ENCODE measurements at regions not wholly inside any gene's neighbourhood (a gene's known extent, or its start where the extent isn't known, plus 50 kb on each side); places are given as distances from the start of the nearest gene placed in this dataset.

DNA sequence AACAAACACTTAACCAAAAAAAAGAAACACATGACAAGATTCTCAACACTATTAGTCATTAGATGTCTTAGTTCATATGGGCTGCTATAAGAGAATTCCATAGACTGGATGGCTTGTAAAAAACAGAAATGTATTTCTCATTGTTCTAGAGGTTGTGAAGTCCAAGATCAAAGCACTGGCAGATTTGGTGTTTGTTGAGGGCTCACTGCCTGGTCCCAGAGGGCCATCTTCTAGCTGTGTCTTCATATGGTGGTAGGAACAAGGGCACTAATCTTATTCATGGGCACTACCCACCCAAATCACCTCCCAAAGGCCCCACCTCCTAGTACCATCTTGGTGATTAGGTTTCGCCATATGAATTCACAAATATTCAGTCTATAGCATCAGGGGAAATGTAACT is 162.5 kb upstream of the SDK2 start:
- TF ChIP-seq POLR2AphosphoS5 (IDR thresholded peaks at IDR 0.05): no peak
- DNase-seq: no peak
- H3K4me3 ChIP-seq: no peak overlapping the region
- 100% methylated on average over 1 of the region's 1 CpG; no CpG with 5 or more reads in 1 of the 2 donors for WGBS, 2 donors (ENCODE audit: low coverage in 1 of 2)
- peaks cover 5% of the 10 kb centered on the region for H3K27me3 ChIP-seq
- H3K9me3 ChIP-seq: no peaks in the 10 kb centered on the region
- in situ Hi-C loops (cut with MboI; ENCODE audit: low pct_ligation_motif_present in 1 of 4, low pct_unique_long_range_greater_than_20kb in 1 of 4, low sequenced_read_pairs in 3 of 4) (no loop called here), intact Hi-C loops (cut with DNase I; ENCODE audit: low total_unique reads) (no loop called here)
- no peaks in the 10 kb centered on the region for H3K36me3 ChIP-seq
- H3K27ac ChIP-seq: no peak overlapping the region
- H3K4me1 ChIP-seq: no peaks in the 10 kb centered on the region

DNA sequence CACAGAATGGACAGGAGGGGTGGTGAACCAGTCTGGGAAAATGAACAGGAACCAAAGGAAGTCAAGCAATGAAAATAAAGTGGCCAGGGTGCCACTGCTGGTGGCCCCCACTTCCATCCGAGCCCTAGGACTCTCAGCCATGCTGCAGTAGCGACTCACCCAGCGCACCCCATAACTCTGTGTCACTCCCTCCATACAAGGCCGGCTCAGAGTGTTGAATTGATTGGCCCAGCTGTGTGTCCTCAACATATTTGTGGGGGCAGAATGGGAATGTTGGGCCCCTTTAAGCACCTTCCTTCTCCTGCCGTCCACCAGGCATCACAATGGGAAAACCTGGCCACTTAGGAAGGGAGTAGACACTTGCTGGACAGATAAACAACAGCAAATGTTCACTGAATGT is 169.0 kb upstream of the SDK2 start:
- H3K27me3 ChIP-seq: no peaks in the 10 kb centered on the region
- H3K4me3 ChIP-seq: no peak overlapping the region
- DNase-seq: no peak
- H3K36me3 ChIP-seq: no peaks in the 10 kb centered on the region
- no peak for TF ChIP-seq POLR2A (IDR thresholded peaks at IDR 0.05)
- TF ChIP-seq, protein P1, sequence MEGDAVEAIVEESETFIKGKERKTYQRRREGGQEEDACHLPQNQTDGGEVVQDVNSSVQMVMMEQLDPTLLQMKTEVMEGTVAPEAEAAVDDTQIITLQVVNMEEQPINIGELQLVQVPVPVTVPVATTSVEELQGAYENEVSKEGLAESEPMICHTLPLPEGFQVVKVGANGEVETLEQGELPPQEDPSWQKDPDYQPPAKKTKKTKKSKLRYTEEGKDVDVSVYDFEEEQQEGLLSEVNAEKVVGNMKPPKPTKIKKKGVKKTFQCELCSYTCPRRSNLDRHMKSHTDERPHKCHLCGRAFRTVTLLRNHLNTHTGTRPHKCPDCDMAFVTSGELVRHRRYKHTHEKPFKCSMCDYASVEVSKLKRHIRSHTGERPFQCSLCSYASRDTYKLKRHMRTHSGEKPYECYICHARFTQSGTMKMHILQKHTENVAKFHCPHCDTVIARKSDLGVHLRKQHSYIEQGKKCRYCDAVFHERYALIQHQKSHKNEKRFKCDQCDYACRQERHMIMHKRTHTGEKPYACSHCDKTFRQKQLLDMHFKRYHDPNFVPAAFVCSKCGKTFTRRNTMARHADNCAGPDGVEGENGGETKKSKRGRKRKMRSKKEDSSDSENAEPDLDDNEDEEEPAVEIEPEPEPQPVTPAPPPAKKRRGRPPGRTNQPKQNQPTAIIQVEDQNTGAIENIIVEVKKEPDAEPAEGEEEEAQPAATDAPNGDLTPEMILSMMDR (IDR thresholded peaks at IDR 0.05): no peak
- TF ChIP-seq EP300 (IDR thresholded peaks at IDR 0.05; ENCODE audit: low read depth): no peak
- TF ChIP-seq POLR2AphosphoS5 (IDR thresholded peaks at IDR 0.05): no peak
- H3K9me3 ChIP-seq: no peaks in the 10 kb centered on the region
- H3K4me1 ChIP-seq: no peaks in the 10 kb centered on the region
- WGBS, 2 donors (ENCODE audit: low coverage in 1 of 2): 40 to 86% methylated on average over 1 to 5 of the region's 5 CpGs
- in situ Hi-C loops (cut with MboI; ENCODE audit: low pct_ligation_motif_present in 1 of 4, low pct_unique_long_range_greater_than_20kb in 1 of 4, low sequenced_read_pairs in 3 of 4) (no loop called here), intact Hi-C loops (cut with DNase I; ENCODE audit: low total_unique reads) (no loop called here)
- H3K27ac ChIP-seq: no peak overlapping the region

DNA sequence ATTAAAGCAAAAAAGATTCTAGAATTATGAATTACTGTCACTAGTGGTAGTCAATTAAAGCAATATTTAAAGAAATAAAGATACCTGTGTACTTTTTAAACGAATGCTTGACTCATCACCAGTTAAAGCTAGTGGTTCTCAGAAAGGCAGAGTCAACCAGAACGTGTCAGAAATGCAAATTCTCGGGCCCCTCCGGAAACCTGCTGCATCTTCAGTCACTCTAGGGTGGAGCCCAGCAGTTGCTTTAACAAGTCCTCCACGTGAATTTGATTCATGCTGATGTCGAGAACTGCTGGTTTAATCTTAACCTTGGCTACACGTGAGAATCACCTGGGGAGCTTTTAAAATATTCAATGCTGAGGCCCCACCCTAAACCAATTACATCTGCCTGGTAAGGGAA is 169.8 kb upstream of the SDK2 start:
- H3K36me3 ChIP-seq: no peaks in the 10 kb centered on the region
- in situ Hi-C loops (cut with MboI; ENCODE audit: low pct_ligation_motif_present in 1 of 4, low pct_unique_long_range_greater_than_20kb in 1 of 4, low sequenced_read_pairs in 3 of 4): no loop called here
- no peak overlapping the region for H3K4me3 ChIP-seq
- 45% methylated on average over 7 of the region's 7 CpGs; no CpG with 5 or more reads in 1 of the 2 donors for WGBS, 2 donors (ENCODE audit: low coverage in 1 of 2)
- H3K9me3 ChIP-seq: no peaks in the 10 kb centered on the region
- H3K27ac ChIP-seq: no peak overlapping the region
- intact Hi-C loops (cut with DNase I; ENCODE audit: low total_unique reads): no loop called here
- TF ChIP-seq EP300 (IDR thresholded peaks at IDR 0.05; ENCODE audit: low read depth) (no peak), POLR2AphosphoS5 (IDR thresholded peaks at IDR 0.05) (no peak), POLR2A (IDR thresholded peaks at IDR 0.05) (no peak)
- TF ChIP-seq, protein P1 (IDR thresholded peaks at IDR 0.05): no peak
- no peak for DNase-seq
- no peaks in the 10 kb centered on the region for H3K4me1 ChIP-seq
- no peaks in the 10 kb centered on the region for H3K27me3 ChIP-seq

DNA sequence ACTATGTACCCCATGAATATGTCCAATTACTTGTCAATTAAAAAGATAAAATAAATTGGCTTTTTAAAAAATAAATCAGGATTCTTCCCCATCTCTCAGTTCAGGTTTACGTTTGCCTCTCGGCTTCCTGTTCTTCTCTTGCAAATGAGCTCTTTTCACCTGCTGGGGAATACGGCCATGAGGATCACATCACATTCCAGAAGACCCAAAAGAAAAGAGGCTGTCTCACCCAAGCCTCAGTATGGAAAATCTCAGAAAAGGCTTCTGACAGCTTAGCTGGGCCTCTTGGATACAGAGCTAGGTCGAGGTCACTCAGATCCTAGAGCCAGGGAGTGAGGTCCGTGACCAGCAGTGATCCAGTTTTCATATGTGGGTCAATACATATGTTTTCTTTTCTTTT is 171.2 kb upstream of the SDK2 start:
- H3K9me3 ChIP-seq: no peaks in the 10 kb centered on the region
- intact Hi-C loops (cut with DNase I; ENCODE audit: low total_unique reads): no loop called here
- in situ Hi-C loops (cut with MboI; ENCODE audit: low pct_ligation_motif_present in 1 of 4, low pct_unique_long_range_greater_than_20kb in 1 of 4, low sequenced_read_pairs in 3 of 4): no loop called here
- TF ChIP-seq POLR2A (IDR thresholded peaks at IDR 0.05): no peak
- TF ChIP-seq, protein P1 (IDR thresholded peaks at IDR 0.05): no peak
- TF ChIP-seq POLR2AphosphoS5 (IDR thresholded peaks at IDR 0.05): no peak
- no peak overlapping the region for H3K4me3 ChIP-seq
- no peaks in the 10 kb centered on the region for H3K4me1 ChIP-seq
- DNase-seq: no peak
- 70 to 78% methylated on average over 5 of the region's 5 CpGs for WGBS, 2 donors (ENCODE audit: low coverage in 1 of 2)
- no peaks in the 10 kb centered on the region for H3K27me3 ChIP-seq
- no peaks in the 10 kb centered on the region for H3K36me3 ChIP-seq
- H3K27ac ChIP-seq: no peak overlapping the region

All from transverse colon (tissue), 4 donors.